ENCODE measurements at regions not wholly inside any gene's neighbourhood (a gene's known extent, or its start where the extent isn't known, plus 50 kb on each side); places are given as distances from the start of the nearest gene placed in this dataset.

DNA sequence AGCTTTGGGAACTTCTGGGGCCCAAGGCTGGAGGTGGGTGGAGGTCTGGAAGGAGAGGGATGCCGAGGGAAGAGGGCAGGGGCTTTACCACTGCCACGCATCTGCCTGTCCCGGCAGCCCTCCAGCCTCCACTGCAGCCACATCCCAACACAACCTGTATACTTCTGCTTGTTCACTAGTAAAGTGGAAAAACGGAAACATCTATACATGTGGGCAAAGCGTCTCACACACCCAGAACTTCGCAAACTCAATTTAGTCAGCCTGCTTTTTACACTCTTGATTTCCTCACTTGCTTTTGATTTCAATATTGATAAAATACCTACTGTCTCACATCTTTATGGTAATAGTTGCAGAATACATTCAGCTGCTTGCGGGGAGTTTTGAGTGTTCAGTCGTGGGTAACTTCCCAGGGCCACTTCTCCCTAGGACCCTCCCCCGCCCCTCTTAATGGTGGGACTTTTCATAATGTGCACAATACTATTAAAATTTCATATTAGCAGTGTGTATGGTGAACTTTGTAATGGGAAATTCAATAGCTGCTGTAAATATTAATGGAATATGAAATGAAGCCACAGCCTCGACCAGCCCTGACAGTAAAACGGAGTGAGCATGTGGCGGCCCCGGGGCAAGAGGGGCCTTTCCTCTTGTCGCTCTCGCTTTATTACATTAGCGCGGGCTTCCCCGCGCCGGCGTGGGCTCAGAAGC lies 85.2 kb downstream of the NR2F2 start:
- no peak for DNase-seq

DNA sequence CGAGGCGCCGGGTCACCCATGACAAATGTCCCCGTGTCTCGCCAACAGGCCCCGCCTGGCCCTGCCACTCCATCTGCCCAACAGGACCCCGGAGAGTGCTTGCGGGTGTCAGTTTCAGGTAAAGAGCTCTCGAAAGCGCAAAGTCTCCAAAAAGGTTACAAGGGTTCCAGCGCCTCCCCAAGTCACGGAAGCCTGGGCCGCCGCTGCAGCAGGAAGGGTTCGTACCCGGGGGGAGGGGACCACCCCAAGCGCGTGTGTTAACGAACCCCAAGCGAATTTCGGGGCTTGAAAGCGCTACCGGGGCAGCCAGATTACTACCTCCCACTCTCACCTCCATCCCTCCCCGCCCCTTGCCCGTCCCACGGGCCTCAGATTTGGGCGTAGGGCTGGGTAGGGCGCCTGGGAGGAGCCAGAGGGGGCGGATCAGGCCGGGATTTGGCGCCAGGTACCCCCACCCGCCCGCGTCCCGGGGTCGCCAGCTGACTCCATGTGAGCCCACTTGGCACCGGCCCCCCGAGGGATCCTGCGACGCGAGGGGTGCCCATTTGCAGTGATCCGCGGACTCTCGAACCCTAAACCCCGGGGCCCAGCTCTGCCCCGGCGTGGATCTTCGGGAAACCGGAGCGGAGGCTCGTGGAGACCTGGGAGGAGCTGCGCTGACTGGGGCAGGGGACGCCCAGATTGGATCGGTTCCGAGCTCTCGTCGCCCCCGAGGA lies 85.9 kb downstream of the NR2F2 start:
- DNase-seq: no peak

DNA sequence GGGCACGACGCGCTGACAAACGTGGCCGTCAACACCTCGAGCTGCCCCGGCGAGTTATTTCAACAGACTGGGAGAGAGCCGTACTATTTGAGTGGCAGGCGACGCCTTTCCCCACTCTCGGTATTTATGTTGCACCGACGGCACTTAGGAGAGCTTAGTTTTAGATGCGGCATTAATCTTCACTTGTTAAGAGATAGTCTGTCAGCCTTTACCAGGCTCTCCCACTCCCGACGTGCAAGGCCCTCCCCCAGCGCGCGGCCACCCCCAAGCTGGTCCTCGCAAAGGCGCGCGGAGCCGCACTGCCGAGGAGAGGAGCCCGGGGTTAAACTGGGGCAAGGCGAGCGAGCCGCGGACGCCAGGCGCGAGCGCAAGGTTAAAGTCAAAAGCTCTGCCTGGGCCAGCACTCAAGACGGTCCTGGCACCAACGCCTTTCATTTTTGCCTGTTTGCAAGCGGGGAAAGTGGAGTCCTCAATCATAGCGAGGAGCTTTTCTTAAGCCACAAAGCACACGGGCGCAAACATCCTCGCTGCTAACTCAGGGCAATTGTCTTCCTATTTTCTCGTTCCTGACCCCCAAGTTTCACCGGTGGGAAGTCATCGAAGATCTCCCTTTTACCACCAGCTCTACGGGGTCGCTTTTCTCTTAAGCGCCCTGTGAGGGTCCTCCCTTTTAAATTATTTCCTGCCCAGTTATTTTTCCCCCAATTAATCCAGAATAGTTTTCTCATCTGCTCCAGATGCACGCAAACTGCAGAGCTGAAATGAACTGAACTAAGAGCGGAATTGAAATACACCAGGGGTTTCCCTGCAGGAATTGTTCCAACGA lies 86.6 kb downstream of the NR2F2 start:
- no peak for DNase-seq

DNA sequence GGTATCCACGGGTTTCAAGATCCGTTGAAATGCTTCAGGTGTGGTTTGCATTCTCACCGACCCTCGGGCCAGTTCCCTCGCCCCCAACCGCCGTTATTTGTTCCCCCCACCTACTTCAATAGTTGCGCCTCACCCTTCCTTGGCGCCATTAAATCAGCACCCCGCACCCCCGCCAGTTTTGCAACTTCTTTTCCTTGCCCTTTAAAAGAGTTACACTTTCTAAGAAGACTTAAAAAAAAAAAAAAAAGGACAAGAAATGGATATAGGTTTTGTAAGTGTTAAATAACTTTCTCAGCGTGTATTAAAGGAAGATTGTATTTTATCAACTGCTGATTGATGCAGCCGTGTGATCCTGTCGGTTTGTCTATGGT lies 87.2 kb downstream of the NR2F2 start:
- DNase-seq: no peak

DNA sequence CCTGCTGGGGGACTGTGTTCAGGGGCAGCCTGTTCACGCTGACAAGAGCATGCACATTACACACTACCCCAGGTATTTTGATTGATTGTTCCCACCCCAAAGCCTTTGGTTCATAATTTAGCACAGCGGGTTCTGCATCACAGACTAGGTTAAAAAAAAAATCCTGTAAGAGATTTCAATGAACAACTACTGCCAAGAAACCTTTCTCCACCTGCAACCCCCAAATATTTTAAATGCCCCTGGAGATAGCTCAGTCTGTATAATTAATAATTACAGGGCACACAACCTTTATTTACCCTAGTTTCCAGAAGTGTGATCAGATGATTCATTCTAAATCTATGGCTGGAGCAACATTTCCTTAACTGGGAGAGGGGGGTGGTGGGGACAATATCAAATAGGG lies 87.6 kb downstream of the NR2F2 start:
- DNase-seq: no peak

DNA sequence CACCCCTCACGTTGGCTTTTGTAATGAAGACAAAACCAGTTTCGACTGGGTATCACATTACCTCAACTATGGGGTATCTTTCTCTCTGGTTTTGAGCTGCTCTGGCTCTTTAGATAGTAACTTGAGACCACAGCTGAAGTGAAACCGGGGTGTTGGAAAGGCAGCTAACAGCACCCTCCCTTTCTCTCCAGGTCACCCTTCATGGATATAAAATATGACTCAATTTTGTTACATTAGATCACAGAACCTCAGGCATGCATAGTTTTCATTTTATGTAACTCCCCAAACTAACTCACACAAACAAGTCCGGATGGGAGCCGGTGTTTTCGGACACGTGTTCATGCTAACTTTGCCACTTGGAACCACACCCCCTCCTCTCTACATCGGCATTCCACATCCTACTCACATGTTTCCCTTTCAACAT lies 90.7 kb downstream of the NR2F2 start:
- DNase-seq: no peak

DNA sequence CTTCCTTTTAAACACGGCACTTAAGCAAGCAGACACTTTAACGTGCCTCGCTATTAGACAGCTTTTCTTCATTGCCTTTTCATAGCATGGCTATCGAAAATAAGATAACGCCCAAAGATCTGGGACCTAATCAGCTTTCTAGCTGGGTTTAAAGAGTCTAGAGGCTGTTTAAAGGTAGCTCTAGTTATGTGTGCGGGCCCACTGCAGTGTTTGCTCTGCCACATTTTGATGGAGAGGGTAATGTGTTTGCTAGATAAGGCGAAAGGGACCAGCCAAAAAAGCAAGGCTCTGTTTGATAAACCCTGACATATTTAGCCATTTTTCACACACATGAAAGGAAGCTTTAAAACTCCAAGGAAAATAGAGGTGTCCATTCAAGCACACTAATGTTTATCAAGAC lies 91.6 kb downstream of the NR2F2 start:
- DNase-seq: no peak

DNA sequence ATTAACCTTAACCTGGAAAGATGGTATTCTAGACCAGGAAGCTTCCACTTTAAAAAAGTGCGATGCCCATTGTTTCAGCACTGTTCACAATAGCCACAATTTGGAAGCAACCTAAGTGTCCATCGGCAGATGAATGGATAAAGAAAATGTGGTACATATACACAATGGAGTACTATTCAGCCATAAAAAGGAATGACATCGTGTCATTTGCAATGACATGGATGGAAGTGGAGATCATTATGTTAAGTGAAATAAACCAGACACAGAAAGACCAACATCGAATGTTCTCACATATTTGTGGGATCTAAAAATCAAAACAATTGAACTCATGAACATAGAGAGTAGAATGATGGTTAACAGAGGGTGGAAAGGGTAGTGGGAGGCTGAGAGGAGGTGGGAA lies 94.2 kb downstream of the NR2F2 start:
- no peak for DNase-seq

DNA sequence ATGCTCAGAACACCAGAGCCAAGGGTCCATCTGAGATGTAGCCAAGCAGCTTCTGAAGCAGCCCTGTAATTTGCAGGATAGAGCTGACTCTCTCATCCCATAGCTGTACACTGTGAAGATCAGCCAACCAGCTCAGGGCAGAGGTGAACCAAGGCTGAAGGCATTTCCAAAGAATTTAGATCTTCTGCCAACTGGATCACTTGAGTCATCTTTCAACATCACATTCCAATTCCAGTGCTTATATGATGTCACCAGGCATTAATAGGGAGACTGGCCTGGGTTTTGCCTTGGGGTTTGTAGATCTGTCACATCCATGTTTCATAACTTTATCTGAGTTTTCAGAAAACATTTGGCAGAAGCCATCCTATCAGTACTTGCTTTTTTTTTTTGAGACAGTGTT lies 98.2 kb downstream of the NR2F2 start:
- DNase-seq: no peak

DNA sequence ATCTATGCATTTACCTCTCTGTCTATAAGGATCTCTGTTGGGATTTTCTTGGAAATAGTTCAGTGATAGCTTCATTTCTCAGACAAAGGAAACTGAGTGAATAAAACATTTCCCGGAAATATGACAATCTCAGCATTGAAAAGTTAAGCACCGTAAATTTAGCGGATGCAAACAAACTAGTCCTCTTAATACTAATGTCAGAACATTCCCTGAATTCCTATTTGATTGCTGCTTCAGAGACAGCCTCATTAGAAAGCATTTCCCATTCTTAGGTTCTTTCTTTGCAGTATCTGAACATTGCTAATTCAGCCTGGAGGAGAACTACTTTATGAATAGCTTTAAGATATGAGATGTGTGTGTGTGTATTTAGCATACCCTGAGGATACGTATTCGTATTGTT lies 101.3 kb downstream of the NR2F2 start:
- no peak for DNase-seq

DNA sequence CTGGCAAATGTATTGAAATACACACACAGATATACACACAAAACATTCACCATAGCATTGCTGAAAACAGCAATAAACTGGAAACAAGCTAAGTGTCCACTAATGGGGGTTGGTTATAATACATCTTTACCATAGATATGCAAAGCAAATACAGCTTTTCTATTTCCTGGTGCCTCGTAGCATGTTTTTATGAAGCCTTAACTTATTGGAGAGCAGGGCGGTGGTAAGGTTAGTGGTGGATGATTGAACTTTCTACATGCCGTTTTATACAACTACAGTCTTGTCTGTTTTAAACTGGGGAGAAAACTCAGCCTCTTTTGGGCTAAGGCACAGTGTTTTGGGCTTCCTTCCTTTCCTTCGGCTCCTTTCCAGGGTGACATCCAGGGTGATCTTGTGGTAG lies 104.5 kb downstream of the NR2F2 start:
- DNase-seq: no peak

DNA sequence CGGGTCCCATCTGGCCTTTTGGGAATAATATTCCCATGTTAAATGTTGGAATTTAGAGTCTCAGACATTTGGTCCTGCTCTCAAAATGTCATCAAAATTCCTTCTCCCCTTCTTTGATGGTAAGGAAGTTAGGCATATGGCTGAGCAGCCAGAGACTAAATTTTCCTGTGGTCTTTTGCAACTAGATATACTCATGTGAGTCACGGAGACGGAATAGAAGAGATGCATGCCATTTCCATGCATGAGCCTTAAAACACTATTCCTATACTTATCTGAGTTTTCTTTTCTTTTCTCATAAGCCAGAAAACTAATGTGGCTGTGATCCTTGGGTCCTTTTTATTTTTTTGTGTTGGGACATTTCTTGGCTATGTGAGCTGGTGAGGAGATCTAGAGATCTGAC lies 105.3 kb downstream of the NR2F2 start:
- DNase-seq: no peak

DNA sequence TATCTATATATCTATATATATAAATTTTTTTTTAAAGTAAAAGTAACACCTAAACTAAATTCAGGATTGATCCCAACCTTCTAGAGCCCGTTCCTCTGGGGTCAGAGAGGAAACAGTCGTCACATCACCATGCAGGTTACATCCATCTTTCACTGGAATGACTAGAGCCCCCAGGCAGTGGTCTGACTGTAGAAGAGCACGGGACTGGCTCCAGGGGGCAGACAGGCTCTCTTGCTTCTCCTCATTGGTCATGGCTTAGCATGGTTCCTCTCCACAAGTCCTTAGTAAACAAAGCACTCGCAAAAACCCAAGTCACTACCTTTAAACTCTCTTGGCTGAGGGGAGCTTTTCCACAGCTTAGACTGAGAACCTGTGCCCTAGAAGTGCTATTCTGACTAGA lies 110.5 kb downstream of the NR2F2 start:
- DNase-seq: no peak

DNA sequence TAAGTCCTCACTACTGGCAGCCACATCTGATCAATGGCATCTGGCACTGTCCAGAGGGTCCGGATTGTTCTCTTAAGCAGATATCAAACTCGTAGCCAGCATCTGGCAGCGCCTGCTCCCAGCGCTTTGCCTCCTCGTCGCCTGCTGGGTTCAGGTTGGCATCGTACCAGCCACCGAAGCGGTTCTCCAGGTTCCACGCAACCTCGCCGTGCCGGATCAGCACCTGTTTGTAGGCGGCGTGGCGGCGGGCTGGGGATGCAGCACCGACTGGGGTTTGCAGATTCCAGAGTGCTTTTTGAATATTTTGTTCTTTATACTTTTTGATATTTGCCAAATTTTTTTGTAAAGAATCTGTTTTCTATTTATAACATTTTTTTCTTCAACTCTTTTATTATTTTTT lies 111.6 kb downstream of the NR2F2 start:
- DNase-seq: no peak

DNA sequence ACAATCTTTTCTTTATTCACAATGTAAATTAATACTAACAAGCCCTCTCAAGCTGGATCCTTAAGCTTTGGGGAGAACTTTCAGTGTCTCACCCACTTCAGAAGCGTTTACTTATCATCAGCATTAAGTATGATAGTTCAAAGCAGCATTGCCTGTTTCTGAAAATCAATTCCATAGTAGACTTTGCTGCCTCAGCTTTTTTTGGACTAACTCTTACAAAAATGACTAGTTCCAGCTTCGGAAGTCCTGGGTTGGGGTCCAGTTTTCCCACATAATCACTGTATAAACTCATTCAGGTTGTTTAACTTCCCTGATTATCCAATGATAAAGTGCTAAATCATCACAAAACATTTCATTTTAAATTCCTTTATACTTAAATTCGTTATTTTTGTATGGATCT lies 114.4 kb downstream of the NR2F2 start:
- no peak for DNase-seq

DNA sequence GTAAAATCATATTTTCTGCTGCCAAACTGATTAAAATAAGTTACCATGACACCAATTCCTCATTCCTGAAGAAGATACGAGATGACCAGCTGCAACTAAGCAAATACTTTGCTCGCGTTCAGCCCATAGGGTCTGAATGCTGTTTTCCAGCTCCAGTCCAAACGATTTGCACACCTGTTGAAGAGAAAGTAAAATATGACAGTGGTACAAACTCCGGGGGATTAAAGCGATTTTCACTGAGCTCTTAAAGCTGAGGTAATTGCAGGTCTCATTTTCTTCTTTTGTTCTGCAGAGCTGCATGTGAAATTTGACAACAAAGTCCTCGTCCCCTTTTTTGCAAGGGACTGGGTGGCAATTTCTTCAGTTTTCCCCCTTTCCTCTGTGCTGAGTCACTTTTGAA lies 118.4 kb downstream of the NR2F2 start:
- no peak for DNase-seq

DNA sequence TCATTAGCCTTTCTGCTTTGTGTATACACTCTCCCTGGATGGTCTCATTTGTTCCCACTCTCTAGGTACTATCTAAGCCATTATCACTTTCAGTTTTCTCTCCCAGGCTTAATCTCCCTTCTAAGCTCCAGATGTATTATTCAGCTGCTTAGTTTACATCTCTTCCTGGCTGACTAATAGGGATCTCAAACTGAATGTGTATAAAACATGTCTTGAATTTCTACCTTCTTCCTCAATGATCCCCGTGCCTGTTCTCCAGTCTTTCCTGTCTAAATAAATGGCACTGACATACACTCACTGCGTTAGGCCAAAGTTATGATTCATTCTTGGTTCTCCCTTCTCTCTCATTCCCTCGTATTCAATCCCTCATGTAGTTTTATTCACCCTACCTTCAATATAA lies 127.3 kb downstream of the NR2F2 start:
- no peak for DNase-seq

DNA sequence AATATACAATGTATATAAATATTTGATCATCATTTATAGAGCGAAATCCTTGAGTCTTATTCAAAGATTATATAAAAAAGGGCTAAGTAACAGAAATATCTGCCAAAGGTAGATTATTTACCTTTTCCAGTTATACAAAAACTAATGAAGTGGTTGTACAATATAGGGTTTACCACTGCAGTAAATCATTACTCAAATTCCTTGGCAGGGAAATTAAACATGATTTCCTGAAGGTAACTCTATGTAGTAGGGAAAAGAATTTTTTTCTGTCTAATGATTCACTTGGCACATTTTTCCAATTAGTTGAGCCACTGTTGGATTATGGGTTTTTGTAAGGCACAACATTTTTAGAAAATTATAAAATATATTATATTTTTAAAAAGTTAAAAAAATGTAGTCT lies 129.6 kb downstream of the NR2F2 start:
- DNase-seq: no peak

DNA sequence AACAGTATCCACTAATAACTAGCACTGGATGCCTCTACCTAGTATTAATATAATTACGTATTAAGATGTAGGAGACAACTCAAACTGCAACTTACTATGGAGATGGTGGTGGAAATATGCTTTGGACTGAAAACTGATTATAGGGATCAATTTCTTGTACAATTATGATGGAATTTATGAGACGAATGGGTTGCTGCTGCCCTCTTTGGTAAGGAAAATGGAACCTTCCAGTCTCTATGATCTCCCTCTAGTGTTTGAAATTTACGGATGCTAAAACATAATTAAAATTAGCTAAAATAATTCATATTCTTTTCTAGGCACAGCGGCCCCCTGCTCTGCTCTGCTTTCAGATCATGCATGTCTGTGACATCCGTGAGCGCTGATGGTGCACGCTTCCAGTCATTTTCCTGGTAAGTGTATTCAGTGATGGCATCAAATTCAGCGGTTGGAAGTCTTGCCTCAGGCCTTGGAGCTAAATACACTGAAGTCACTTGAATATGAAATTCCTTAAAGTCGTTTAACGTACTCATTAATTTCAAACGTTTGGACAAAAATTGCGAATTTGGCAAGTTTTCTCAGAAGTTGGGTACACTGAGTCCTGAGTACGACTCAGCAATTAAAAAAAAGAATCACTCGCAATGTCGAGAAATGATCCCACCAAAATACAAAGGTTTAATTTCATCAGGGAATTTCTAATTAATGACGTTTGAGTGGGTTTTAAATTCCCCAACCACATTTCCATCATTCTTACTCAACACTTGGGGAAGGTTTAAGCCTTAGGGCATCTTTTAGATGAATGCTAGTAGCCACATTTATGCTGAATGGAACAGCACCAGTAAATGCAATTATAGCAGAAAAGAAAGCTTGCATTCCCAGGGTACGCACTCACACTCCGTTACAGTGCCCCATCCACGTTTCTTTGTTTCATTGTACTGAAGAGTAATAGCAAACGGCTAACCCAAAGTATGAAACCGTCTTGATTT lies 132.6 kb downstream of the NR2F2 start:
- DNase-seq: no peak

DNA sequence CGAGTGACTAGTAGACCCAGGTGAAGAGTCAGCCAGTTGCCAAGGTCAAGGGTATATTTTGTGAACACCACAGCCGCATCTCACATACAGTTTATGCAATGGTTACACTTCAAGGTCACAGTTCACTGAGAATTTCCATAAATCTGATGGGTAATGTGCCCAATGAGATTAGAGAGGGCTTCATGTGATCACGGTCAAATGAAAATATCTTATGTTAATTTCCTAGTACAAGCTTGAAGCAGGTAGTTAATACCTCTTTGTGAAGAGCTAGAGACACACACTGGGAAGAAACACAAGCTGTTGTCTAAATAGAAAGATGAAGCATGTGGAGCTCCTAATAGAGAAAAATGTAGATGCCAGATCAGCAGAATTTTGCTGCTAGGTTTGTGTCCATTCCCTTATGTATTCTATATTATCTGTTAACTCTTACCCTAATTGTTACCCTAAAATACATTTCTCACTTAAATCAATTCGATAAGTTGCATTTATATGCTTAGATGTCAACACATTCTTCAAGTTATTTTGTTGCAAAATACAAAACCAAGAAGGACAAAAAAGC lies 136.0 kb downstream of the NR2F2 start:
- no peak for DNase-seq

DNA sequence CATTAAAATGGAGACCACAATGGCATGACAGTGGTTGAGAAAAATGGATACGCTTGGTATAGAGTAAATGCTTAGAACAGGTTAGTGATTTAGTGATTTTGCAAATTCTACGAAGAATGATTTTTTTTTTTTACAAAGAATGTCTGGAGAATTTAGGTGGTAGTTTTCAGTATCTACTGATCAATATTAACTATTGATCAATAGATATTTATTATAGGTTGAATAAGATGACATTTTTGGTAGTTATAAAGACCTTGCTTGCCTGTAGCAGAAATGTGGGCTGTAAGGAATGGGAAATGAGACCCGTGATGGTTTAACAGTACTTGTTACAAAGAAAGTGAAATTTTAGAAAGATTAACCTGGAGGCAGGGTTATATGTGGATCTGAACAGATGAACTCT lies 137.5 kb downstream of the NR2F2 start:
- no peak for DNase-seq

DNA sequence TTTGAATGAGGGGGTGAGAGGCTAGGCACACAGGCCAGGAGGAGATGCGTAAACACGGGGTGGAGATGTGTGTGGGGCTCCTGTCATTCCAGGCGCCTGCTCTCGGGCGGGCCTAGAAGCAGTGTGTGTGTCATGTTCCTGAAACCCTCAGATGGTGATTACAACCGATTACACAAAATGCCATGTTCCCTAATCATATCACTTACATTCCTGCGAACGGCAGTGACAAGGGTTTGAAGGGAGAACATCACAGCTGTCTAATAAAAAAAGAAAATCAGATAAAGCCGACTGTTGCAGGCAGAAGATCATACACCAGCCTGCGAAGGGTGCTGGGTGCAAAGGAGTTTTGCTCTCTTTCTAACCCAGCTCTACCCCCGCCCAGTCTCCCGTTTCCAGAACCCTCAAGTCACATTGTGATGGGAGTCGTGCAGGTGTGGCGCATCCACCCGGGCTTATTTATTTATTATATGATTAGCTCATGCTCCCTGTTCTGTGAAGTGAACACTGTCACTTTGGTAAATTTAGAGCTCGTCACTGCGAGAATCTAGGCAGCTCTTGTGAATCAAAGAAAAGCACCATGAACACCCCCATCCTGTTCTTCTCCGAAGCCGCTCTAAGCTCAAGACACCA lies 140.3 kb downstream of the NR2F2 start:
- DNase-seq: no peak

All from CD4-positive, alpha-beta T cell treated with Interleukin-12 subunit alpha and Interleukin-12 subunit beta, for 1 hour (primary cell).